GM23338 (cell line): ENCODE measurements at regions not wholly inside any gene's neighbourhood (a gene's known extent, or its start where the extent isn't known, plus 50 kb on each side); places are given as distances from the start of the nearest gene placed in this dataset.

Source experiments
- CTCF ChIP-seq, 2 experiments: fragments of 200-600 bp in 1 of 2; sonication (generic) in 1 of 2; conservative IDR thresholded peaks; 2 replicates each; pipeline versions ENCODE4 v1.5.1 to v1.6.1; 2016 to 2017; ENCODE audit warnings: antibody characterized with exemption in 2 of 2, low read depth in 2 of 2, mild to moderate bottlenecking in 2 of 2, moderate library complexity in 1 of 2
- EZH2 ChIP-seq: fragments of 200-600 bp; sonication (generic); IDR thresholded peaks from one replicate; pipeline ENCODE4 v1.8.0; 2017; ENCODE audit warnings: antibody characterized with exemption, mild to moderate bottlenecking, low read depth; ENCODE audit not compliant: unreplicated experiment
- EZH2phosphoT487 ChIP-seq: fragments of 200-600 bp; sonication (generic); IDR thresholded peaks from one replicate; pipeline ENCODE4 v1.8.1; 2018; ENCODE audit warnings: antibody characterized with exemption; ENCODE audit not compliant: unreplicated experiment
- POLR2AphosphoS5 ChIP-seq: IDR thresholded peaks from 2 replicates; pipeline ENCODE4 v1.6.1; 2016; ENCODE audit warnings: antibody characterized with exemption, low read depth
- STAT1 ChIP-seq: IDR thresholded peaks from one replicate; pipeline ENCODE4 v1.6.1; 2016; ENCODE audit warnings: antibody characterized with exemption; ENCODE audit not compliant: unreplicated experiment

GRCh38 chr15:61752001-61752400 lies 308.2 kb downstream of the VPS13C start:
- TF ChIP-seq CTCF (conservative IDR thresholded peaks at IDR 0.05; ENCODE audit: low read depth in 2 of 2) (no peak), POLR2AphosphoS5 (no peak), EZH2phosphoT487 (no peak), EZH2 (no peak), STAT1 (no peak)
